Right hindlimb (tissue), 1 donor: ENCODE measurements at regions not wholly inside any gene's neighbourhood (a gene's known extent, or its start where the extent isn't known, plus 50 kb on each side); places are given as distances from the start of the nearest gene placed in this dataset.
A peak's percentile ranks its signal among the peaks of the same experiment; 100 is the strongest.

Experiments
- DNase-seq: peaks from one replicate; pipeline ENCODE4 v3.0.0-alpha.2; 2018

DNA sequence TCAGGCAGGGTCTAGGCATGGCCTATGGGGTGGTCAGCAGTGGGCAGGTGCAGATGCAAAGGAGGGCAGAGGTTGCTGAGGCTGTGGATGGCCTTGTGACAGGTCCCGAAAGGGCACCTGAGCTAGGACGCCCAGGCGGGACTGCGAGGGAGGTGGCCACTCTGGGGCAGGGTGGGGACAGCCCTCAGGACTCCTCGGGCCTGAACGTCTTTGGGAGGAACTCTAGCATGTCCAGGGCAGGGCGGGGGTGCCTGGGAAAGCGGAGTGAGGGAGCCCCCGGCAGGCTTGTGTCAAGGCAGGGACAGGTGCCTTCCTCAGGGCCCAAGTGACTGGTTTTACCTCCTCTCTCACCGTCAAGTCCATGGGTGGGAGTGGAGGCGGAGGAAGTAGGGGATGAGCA lies 125.4 kb upstream of the WNT4 start:
- DNase-seq, result no peak

DNA sequence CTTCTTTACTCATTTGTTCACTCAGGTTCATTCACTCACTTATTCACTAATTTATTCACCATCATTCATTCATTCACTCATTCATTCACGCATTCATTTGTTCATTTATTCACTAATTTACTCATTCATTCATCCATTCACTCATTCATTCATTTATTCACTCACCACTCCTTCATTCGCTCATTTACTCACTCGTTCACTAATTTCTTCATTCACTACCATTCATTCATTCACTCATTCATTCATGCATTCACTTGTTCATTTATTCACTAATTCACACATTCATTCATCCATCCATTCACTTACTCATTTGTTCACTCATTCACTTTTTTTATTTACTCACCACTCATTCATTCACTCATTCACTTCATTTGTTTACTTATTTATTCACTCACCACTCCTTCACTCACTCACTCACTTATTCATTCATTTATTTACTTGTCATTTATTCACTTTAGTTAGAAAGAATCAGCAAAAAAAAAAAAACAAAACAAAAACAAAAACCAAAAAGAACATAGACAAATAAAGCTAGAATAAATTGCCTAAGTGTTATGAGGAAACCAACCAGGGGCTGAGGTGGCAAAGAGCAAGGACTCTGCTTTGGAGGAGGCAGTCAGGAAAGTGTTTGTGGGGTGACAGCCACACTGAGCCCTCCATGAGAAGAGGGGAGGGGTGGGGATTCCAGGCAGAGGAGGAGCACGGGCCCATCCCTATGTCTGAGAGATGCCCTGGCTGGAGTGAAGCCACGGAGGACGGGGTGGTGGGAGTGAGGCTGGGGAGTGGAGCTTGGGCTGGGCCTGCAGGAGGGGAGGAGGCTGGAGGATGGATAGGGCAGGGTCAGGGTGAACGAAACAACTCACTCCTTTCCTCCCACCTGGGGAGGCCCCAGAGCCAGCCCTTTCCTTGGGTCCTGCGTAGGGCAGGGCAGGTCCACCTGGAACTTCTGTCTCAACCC lies 129.2 kb upstream of the WNT4 start:
- no peak for DNase-seq

DNA sequence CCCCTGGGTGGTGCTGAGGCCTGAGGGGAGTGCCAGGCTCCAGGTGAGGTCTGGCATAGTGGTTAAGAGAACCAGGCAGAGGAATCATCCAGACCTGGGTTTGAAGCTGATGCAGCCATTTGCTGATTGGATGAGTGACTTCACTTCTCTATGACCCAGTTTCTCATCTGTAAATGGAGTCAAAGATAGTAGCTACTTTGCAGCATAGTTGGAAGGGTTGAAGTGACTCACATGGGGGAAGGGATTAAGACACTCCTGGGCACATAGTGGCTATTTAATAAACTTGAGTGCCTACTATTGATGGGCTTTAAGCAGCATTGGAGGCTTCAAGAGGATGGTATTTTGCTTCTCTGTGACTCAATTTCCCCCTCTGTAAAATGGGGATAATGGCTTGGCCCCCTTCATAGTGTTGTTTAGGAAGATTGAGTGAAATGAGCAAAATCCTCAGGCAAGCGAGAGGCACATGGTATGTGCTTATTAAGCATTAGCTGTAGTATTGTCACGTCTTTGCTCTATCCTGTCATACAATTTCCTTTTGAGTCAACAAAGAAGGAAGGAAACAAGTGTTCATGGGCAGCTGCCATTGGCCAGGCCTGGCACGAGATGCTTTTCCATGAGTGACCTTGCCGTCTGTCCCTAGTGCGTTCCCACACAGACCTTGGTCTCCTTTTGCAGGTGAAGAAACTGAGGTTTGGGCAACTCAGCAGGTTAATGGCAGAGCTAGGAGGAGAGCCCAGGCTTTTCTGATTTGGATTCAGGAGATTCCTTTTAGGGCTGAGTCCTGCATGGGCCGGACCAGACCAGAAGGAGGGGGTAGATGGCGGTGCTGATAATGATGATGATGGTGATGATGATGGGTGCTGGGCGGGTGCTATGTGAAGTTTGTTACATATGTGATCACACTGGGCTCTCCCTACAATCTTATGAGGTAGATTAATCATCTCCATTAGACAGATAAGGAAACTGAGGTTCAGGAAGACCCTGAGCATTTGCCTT lies 131.1 kb upstream of the WNT4 start:
- no peak for DNase-seq

DNA sequence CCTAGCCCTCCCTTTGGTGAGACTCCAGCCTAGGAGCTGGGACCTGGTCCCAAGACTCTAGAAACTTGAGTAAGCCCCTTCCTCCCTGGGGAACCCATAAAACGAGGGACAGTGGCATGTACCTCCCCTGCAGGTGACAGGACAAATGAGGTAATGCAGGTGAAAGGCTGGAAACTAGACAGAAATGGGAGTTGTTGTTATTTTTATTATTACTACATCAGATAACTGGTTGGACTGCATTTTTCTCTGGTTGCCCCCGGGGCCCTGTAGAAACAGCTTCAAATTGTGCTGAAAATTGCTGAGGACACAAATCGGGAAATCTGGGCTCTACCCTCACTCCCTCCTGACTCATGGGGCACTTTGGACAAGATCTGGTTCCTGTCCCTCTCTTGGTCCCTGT lies 132.3 kb upstream of the WNT4 start:
- DNase-seq, result no peak

DNA sequence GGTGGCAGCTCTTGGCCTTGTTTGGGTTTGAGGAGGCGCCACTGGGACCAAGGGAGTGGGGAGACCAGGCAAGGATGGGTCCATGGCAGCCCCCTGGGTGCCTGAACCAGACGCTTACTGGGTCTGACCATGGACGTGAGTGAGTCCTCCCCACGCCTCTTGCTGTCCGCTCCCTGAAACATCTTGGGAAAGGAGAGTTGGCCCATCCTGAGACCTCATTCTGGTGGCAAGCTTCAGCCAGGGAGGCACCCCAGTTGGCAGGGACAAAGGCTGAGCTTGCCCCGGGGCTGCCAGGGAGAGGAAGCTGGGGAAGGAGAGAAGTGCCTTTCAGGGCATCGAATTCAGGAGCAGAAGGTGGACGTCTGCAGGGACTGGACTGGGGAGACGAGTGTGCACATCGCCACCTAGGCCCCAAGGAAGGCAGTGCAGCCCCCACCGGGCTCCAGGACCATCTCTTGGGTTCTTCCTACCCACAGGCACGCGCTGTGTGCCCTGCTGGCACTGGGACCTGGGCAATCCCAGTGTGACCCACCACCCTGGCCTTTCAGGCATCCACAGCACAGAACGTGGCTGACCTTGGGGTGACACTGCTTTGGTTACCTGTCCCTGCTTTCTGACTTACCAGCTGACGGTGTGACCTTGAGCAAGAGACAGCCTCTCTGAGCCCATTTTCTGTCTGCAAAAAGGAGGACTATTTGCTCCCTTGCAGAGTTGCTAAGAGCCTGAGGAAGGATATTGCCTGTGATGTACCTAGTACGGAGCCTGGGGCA lies 132.9 kb upstream of the WNT4 start:
- peak; percentile 53 for DNase-seq

DNA sequence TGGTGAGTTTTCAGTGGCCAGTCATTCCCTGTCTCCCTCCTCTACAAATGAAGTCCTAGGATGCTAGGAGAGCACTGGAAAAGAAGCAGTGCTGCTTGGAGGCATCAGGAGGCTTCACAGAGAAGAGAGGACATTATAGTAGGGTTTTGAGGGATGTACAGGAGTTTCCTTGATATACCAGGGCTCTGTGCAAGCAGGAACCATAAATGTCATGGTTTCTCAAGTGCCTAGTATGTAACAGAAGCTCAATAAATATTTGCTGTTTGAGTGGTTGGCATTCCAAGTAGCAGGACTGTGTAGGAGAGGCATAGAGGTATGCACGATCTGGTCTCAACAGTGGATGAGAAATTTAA lies 133.5 kb upstream of the WNT4 start:
- no peak for DNase-seq

DNA sequence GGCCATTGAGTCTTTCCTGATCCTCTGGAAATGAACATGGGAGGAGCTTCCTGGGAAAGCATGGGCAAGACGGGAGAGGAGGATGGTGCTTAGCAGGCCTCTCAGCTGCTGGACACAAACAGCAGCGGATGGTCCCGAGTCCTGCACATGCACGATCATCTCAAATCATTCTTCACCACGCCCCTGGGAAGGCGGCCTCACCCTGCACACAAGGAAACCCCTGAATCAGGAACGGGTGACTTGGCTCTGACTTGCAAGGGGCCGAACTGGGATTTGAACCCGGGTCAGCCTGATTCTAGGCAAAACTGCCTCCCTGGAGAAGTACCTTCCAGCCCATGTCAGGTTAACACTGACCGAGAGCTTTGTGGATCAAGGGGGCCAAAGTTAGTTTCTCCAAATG lies 134.8 kb upstream of the WNT4 start:
- DNase-seq, result peak; percentile 1

DNA sequence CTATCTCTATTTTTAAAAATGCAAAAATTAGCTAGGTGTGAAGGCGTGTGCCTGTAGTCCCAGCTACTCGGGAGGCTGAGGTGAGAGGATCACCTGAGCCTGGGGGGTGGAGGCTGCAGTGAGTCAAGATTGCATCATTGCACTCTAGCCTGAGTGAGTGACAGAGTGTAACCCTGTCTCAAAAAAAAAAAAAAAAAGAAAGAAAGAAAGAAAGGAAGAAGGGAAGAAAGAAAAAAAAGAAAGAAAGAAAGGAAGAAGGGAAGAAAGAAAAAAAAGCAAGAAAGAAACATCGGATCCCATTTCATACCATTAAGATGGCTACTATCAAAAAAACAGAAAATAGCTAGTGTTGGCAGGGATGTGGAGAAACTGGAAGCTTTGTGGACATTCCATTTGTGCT lies 136.8 kb upstream of the WNT4 start:
- no peak for DNase-seq

DNA sequence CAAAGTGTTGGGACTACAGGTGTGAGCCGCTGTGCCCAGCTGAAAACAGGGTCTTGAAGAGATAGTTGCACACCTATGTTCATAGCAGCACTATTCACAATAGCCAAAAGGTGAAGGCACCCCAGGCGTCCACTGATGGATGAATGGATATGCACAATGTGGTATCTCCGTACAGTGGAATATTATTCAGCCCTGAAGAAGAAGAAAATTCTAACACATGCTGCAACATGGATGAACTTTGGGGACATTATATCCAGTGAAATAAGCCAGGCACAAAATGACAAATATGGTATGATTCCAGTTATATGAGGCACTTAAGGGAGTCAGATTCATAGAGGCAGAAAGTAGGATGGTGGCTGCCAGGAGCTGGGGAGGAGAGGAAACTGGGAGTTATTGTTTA lies 137.6 kb upstream of the WNT4 start:
- no peak for DNase-seq

DNA sequence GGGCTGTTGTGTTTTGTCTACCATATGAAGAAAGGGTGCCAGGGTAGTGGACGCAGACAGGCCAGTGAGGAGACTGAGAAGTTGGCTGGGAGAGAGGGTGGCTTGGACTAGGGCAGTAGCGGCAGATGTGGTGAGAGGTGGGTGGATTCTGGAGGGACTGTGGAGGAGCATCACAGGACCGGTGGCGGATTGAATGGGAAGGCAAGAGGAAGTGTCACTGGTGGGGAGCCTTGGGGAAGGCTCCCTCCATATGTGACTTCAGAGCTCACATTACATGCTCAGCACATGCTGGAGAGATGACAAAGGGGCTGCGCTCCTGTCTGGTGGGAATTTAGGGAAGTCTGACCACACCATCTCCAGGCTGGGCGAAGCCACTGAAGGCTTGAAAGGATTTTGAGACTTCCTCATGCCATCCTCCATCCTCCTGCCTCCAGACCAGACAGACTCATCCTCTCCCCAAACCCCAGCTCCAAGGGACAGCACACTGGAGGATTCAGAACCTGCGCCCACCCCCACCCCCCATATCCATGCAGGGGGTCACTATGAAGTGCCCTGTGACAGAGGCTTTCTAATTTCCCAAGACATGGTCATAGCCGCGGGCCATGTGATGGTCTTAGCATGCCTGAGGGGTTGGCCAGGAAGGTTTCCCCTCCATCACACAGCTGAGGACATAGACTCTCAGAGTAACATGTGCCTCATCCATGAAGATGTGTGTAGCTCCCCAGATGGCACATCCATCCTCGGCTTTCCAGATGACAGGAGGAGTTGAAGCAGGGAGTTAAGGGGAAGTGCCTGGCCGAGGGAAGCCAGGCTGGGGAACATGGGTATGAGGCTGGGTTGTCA lies 138.8 kb upstream of the WNT4 start:
- DNase-seq, result no peak

DNA sequence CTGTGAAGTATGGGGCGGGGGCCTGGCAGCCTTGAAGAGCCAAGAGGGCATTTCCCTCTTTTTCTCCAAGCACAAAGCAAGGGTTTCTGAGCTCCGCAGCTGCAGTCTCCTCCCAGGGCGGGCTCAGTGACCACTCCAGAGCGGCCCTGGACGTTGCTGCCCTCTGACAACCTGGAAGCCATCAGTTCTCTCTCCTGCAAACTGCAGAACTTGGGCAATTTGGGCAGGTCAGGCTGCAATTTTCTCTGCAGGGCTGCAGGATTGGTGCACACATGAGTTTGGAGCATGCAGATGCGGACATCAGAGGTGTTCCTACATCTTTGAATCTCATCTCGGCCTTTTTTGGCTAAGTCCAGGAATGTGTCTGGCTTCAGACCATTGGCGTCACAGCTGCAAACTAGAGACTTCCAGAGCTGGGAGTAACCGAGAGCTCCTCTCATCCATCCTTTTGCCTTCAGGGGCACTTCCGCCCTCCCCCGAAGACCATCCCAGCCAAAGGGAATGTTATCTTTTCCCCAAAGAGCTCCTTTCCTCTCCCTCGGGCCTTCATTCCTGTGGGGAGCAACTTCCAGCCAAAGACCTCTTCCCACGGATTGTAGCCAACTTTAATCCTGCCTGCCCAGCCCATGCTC lies 139.6 kb upstream of the WNT4 start:
- no peak for DNase-seq

DNA sequence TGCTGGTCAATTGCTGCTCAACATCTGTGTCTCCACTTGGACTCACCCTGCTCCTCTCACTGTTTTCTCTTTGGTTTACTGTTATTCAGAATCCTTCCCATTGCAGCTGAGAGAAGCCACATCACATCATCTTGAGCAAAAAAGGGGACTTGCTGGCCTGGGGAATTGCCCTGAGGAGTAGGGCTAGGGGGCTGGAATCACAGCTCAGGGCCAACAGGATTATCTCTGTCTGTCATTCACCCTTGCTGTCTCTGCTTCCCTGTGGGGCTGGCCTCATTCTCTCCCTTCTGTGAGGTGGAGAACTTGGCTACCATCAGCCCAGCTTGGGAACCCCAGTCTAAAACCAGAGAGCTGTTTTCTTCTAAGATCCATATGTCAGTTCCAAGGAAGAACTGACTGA lies 140.7 kb upstream of the WNT4 start:
- DNase-seq, result no peak

DNA sequence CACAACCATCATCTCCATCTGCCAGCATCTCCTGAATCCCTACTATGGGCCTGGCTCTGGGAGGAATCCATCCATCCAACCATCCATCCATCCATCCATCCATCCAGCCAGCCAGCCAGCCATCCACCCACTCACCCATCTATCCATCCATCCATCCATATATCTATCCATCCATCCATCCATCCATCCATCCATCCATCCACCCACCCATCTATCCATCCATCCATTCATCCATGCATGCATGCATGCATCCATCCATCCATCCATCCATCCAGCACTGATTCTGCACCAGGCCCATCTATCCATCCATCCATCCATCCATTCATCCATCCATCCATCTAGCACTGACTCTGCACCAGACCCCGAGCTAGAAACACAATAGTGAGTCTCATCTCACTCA lies 141.3 kb upstream of the WNT4 start:
- DNase-seq, result no peak

DNA sequence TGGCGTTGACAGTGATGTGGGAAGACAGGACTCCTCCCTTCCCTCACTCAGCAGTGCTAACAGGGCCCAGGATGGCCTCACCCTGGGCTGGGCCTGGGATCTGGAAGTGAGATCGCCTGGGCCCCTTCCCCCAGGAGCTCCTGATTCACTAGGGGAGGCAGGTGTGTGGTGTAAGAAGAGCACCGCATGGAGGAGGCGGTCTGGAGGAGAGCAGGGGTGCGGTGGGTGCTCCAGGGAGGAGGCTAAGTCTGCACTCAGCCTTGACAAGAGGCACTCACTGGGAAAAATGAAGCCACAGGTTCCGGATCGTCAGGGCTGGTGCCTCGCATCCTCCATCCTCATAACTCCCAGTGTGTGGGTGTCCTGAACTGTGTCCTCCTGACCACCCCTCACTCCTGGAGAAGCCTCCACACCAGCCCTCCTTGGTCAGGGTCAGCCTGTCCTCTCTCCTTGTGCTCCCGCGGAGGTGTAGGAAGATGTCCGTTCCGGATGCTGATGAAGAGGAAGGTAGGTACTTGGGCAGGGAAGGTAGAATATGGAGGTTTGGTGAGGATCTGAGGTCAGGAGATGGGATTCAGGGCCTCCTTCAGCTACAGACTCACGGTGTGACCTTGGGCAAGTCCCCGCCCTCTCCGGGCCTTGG lies 142.1 kb upstream of the WNT4 start:
- DNase-seq, result no peak

DNA sequence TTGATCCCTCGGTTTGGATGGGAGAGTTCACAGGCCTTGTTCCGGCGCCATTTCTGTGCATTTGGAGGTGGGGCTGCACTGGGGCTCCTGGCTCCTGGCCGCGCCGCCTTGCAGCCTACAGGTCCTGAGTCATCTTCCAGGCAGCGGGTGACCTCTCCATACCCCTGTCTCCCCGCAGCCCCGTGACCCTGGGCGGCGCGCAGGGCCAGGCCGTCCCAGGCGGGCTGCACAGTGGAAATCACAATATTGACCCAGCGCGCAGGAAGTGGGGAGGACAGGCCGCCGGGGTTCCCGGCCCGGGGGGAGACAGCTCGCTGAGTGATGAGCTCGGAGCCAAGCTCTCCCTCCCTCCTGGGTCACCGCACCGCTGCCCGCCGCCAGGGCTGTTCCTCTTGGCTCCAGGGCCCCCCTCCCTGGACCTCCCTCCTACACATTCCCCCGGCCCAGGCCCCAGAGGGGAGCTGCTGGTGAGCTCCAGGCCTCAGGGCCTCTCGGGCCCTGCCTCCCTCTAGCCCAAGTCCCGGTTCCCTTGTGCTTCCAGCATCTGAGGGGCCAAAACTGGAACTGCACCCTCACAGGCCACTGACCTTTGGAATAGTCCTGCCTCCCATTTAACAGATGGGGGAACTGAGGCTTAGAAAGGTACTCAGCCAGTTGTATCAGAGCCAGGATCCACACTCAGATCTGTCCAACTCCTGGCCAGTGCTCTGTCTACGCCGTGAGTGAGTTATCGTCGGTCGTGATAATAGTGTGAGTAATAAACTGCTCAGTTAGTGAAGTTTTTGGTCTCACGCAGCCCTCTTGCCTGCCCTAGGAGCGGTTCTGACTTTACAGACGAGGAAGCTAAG lies 142.9 kb upstream of the WNT4 start:
- no peak for DNase-seq

DNA sequence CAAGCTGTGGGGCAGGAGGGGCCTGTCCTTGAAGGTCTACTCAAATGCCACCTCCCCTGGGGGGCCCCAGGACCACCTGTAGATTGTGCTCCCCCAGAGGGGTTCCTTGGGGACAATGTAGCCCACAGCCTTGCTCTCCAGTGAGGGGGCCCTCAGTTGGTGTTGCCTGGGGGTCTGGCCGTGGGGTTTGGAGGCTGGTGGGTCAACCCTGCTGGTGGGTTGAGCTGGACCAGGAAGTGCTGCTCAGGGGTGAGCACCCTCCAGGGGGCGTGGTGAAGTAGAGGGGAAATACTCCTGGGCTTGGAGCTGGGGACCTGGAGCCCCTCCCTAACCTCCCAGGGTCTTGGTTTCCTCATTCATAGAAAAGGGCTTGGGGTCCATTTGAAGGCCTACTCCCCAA lies 143.6 kb upstream of the WNT4 start:
- DNase-seq, result no peak

DNA sequence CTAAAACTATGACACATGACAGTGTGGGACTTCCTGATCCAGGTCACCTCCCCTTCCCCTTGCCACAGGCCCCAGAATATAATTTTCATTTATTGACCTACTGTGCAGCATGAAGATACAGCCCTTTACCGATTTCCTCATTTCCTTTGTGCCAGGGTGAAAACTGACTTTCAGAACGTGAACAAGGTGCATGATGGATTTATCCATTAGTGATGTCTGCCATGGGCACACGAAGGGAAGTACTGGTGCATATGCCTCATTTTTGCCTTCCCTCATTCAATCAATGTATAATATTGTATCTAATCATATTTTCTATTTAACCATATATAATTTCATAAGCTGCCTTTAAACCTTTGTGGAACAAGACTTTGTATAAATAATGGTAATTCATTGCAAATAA lies 144.4 kb upstream of the WNT4 start:
- DNase-seq, result no peak

DNA sequence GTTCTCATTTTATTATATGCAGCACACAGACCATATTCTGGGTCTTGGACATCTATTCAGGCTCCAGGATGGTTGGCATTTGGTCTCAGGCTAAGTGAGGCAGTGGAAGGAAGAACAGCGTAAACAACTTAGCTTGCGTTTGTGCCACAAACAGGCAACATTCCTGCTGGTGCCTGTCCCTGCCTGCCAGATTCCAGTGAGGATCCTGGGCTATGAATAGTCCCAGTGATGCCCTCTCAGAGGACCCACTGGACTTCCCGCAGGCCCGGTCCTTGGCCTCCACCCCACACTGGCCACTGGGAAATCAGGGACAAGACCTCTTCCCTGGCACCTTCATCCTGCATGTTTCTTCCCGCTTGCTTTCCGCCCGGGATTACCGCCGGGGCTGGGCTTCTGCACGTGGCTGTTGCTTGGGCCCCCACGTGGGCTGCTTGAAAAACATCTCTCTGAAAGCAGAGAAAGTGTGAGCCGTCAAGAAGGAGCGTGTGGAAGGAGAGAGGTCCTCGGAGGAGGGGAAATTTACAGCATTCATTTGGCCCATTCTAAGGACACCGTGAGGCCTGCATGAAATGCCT lies 145.1 kb upstream of the WNT4 start:
- DNase-seq, result no peak

DNA sequence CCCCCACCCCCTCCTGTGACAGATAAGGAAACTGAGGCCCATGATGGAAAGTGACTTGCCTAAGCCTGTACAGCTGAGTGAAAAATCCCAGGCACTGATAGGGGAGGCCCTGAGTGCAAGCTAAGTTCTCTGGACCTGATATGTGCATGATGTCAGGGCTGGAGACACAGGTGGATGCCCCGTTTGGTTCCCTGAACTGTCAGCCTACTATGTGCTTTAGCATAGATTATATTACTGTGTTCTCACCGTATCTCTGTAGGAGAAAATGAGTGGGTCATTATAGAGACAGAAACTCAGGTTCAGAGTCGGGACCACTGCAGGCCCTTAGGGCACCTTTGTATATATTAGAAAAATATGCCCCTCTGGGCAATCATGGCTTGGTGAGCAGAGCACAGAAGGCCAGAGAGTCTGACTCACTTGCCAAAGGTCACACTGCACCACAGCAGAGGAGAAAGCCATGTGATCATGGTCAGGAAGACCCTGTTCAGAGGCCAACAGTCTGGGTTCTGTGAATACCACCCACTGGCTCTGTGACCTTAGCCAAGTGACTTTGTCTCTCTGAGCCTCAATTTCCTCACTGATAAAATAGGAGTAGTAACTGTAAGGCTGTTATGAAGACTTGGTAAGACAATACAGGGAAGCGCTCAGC lies 145.8 kb upstream of the WNT4 start:
- DNase-seq, result no peak
